HFF-Myc (cell line): ENCODE measurements at regions not wholly inside any gene's neighbourhood (a gene's known extent, or its start where the extent isn't known, plus 50 kb on each side); places are given as distances from the start of the nearest gene placed in this dataset.

ENCODE experiments used
- DNase-seq: peaks from one replicate; pipeline ENCODE4 v3.0.0-alpha.2; 2011; ENCODE audit warnings: low read depth; ENCODE audit errors: extremely low read depth
- H3K4me3 ChIP-seq: replicated peaks from 2 replicates; pipeline ENCODE4 v1.5.1; 2011; ENCODE audit warnings: low read depth, mild to moderate bottlenecking, control low read depth, low read length
- TF ChIP-seq, protein P1 (sequence below): IDR thresholded peaks from 2 replicates; pipeline ENCODE4 v1.5.1; 2012; ENCODE audit warnings: mild to moderate bottlenecking, low read depth, low read length, control low read depth; ENCODE audit errors: missing control alignments

GRCh38 chr9:118165451-118165850 is 461.2 kb downstream of the TLR4 start:
- TF ChIP-seq, protein P1, sequence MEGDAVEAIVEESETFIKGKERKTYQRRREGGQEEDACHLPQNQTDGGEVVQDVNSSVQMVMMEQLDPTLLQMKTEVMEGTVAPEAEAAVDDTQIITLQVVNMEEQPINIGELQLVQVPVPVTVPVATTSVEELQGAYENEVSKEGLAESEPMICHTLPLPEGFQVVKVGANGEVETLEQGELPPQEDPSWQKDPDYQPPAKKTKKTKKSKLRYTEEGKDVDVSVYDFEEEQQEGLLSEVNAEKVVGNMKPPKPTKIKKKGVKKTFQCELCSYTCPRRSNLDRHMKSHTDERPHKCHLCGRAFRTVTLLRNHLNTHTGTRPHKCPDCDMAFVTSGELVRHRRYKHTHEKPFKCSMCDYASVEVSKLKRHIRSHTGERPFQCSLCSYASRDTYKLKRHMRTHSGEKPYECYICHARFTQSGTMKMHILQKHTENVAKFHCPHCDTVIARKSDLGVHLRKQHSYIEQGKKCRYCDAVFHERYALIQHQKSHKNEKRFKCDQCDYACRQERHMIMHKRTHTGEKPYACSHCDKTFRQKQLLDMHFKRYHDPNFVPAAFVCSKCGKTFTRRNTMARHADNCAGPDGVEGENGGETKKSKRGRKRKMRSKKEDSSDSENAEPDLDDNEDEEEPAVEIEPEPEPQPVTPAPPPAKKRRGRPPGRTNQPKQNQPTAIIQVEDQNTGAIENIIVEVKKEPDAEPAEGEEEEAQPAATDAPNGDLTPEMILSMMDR = no peak
- H3K4me3 ChIP-seq = no peak overlapping the region
- DNase-seq = no peak

GRCh38 chr9:118170032-118170955 is 466.1 kb downstream of the TLR4 start:
- peak; percentile 0 for DNase-seq
- H3K4me3 ChIP-seq = no peak overlapping the region
- TF ChIP-seq, protein P1 = peak; percentile 33

GRCh38 chr9:118177241-118177640 is 473.0 kb downstream of the TLR4 start:
- TF ChIP-seq, protein P1 = no peak
- DNase-seq = no peak
- H3K4me3 ChIP-seq = no peak overlapping the region

DNA sequence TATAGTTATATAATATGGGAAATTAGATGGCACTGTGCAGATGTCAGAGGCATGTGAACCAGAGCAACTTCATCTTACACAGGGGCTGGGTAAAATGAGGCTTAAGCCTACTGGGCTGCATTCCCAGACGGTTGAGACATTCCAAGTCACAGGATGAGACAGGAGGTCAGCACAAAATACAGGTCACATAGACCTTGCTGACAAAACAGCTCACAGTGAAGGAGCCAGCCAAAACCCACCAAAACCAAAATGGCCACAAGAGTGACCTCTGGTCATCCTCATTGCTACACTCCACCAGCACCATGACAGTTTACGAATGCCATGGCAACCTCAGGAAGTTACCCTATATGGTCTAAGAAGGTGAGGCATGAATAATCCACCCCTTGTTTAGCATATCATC is 479.4 kb downstream of the TLR4 start:
- TF ChIP-seq, protein P1 = no peak
- H3K4me3 ChIP-seq = no peak overlapping the region
- no peak for DNase-seq

DNA sequence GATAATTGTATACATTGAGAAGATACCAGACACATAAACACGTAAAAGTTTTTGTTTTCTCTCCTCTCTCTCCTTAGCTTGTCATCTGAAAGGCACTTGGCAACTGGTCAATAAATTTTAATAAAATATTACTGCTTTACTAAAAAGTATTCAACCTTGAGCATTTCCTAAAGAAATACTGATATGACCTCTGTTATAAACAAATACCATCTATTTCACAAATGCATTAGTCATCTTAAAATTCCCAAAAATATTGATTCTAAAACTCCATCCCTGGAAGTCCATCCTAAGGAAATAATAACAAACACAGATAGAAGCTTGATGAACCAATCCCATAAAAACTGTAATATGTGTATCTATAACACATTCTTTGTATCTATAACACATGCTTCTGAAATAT is 483.2 kb downstream of the TLR4 start:
- no peak overlapping the region for H3K4me3 ChIP-seq
- no peak for DNase-seq
- TF ChIP-seq, protein P1 = no peak

GRCh38 chr9:118189615-118190014 is 485.4 kb downstream of the TLR4 start:
- DNase-seq = no peak
- H3K4me3 ChIP-seq = no peak overlapping the region
- TF ChIP-seq, protein P1 = no peak

DNA sequence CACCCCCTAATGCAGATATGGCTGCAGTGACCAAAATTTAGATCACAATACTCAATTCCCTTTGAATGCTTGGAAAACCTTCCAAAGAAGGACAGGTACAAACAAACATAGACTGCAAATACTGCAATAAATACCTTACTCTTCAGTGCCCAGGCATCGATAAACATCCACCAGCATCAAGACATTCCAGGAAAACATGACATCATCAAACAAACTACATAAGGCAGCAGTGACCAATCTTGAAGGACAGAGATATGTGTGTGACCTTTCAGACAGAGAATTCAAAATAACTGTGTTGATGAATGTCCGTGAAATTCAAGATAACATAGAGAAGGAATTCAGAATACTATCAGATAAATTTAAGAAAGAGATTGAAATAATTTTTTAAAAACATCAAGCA is 488.6 kb downstream of the TLR4 start:
- DNase-seq = no peak
- TF ChIP-seq, protein P1 = no peak
- no peak overlapping the region for H3K4me3 ChIP-seq
